Effector memory CD4-positive, alpha-beta T cell (primary cell): ENCODE measurements at regions not wholly inside any gene's neighbourhood (a gene's known extent, or its start where the extent isn't known, plus 50 kb on each side); places are given as distances from the start of the nearest gene placed in this dataset.

Experiments
- DNase-seq, 3 donors: peaks; one replicate each; pipeline ENCODE4 v3.0.0-alpha.2; 2020
- H3K27ac ChIP-seq: 2 replicates; pipeline ENCODE4 v1.7.0; 2013; ENCODE audit warnings: mild to moderate bottlenecking, low read length, moderate library complexity; ENCODE audit not compliant: insufficient read depth, poor library complexity, severe bottlenecking
- H3K27me3 ChIP-seq: replicated peaks from 2 replicates; pipeline ENCODE4 v1.7.0; 2013; ENCODE audit warnings: mild to moderate bottlenecking, low read length; ENCODE audit not compliant: insufficient read depth, control insufficient read depth, poor library complexity, severe bottlenecking
- H3K36me3 ChIP-seq: 2 replicates; pipeline ENCODE4 v1.7.0; 2013; ENCODE audit warnings: mild to moderate bottlenecking, low read length, moderate library complexity; ENCODE audit not compliant: control insufficient read depth, insufficient read depth
- H3K4me1 ChIP-seq: 2 replicates; pipeline ENCODE4 v1.7.0; 2013; ENCODE audit warnings: low read length, mild to moderate bottlenecking; ENCODE audit not compliant: control insufficient read depth, insufficient read depth, poor library complexity, severe bottlenecking
- H3K4me3 ChIP-seq: 2 replicates; pipeline ENCODE4 v1.7.0; 2013; ENCODE audit warnings: low read length, low read depth, mild to moderate bottlenecking; ENCODE audit not compliant: insufficient read depth, poor library complexity, severe bottlenecking
- H3K9me3 ChIP-seq: 2 replicates; pipeline ENCODE4 v1.7.0; 2013; ENCODE audit warnings: mild to moderate bottlenecking, low read length, moderate library complexity; ENCODE audit not compliant: control insufficient read depth

DNA sequence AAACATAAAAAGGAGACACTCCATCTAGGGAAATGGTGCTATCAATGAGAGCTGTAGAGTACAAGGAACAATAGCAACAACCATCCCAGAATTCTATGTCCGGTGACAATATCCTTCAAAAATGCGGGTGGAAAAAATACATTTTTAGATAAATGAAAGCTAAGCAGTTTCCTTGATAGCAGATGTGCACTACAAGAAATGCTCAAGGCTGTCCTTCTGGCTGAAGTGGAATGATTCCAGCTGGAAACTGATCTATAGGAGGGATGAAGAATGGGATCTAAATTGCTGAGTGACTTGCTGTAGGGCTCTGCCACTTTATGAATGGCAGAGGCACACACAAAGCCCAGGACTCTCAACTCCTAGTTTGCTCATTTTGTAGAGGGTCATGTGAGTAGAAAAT is 763.1 kb downstream of the C6orf118 start:
- H3K4me1 ChIP-seq, result no peaks in the 10 kb centered on the region
- no peak overlapping the region for H3K27ac ChIP-seq
- no peaks in the 10 kb centered on the region for H3K27me3 ChIP-seq
- no peak for DNase-seq
- no peaks in the 10 kb centered on the region for H3K9me3 ChIP-seq
- H3K4me3 ChIP-seq, result no peak overlapping the region
- no peaks in the 10 kb centered on the region for H3K36me3 ChIP-seq

DNA sequence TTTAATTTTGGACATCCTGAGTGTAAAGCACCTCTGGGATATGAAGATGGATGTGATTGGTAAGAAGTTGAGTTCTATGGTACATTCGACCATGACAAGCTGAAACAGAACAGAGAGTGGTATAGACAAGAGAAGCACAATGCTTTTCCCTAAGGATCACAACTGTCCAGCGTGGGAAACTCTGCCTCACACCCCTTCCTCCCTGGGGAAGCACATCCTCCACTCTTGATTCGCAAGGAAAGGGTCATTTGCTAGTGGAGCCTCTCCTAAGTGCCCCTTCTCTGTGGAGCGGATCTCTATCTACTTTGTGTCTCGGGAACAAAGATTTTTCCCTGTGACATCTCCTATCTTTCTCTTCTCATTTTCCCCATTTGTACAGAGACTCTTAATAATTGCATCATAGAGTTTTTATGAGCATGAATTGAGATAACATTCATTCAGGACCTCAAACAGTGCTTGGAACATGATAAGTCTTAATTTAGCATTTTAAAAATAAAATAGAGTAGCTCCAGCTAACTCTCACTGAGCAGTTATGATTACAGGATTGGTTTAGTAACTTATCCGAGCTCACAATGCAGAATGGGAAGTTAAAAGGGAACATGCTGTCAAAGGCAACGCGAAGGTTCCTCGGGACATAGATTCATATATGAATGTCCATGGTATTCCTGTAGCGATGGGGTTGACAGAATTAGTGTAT is 775.2 kb downstream of the C6orf118 start:
- no peak overlapping the region for H3K27ac ChIP-seq
- no peaks in the 10 kb centered on the region for H3K36me3 ChIP-seq
- H3K9me3 ChIP-seq, result no peaks in the 10 kb centered on the region
- no peak for DNase-seq
- no peak overlapping the region for H3K4me3 ChIP-seq
- no peaks in the 10 kb centered on the region for H3K4me1 ChIP-seq
- H3K27me3 ChIP-seq, result no peaks in the 10 kb centered on the region

DNA sequence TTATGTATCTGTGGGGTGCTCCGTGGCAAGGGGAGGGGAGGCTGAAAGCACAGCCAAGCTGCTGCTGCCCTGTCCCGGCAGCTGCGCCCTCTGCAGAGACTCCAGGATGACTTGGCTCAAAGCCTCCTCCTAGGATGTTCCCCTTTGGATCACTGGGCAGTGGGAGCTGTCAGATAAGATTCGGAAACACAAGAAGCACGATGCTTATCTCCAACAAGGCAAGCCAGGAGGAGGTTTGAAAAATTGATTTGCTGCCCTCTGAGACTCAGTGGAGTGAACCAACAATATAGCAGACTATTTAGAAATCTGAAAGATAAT is 776.4 kb downstream of the C6orf118 start:
- no peaks in the 10 kb centered on the region for H3K36me3 ChIP-seq
- H3K4me1 ChIP-seq, result no peaks in the 10 kb centered on the region
- H3K27ac ChIP-seq, result no peak overlapping the region
- H3K27me3 ChIP-seq, result no peaks in the 10 kb centered on the region
- no peak for DNase-seq
- no peak overlapping the region for H3K4me3 ChIP-seq
- no peaks in the 10 kb centered on the region for H3K9me3 ChIP-seq

GRCh38 chr6:164532198-164533044 is 777.0 kb downstream of the C6orf118 start:
- Histone ChIP-seq H3K27me3 (no peaks in the 10 kb centered on the region), H3K4me3 (no peak overlapping the region), H3K27ac (no peak overlapping the region), H3K9me3 (no peaks in the 10 kb centered on the region), H3K4me1 (no peaks in the 10 kb centered on the region), H3K36me3 (no peaks in the 10 kb centered on the region)
- no peak for DNase-seq

GRCh38 chr6:164531736-164532135 is 777.7 kb downstream of the C6orf118 start:
- DNase-seq, result no peak
- H3K9me3 ChIP-seq, result no peaks in the 10 kb centered on the region
- no peak overlapping the region for H3K27ac ChIP-seq
- no peaks in the 10 kb centered on the region for H3K4me1 ChIP-seq
- no peaks in the 10 kb centered on the region for H3K36me3 ChIP-seq
- H3K4me3 ChIP-seq, result no peak overlapping the region
- no peaks in the 10 kb centered on the region for H3K27me3 ChIP-seq

- Histone ChIP-seq H3K4me3 (no peak overlapping the region), H3K27ac (no peak overlapping the region)
- no peak for DNase-seq
Observed at GRCh38 chr6:164528539-164528938, 780.9 kb downstream of the C6orf118 start.

GRCh38 chr6:164523087-164523654 is 786.2 kb downstream of the C6orf118 start:
- no peaks in the 10 kb centered on the region for H3K4me1 ChIP-seq
- H3K4me3 ChIP-seq, result no peak overlapping the region
- no peaks in the 10 kb centered on the region for H3K27me3 ChIP-seq
- no peaks in the 10 kb centered on the region for H3K9me3 ChIP-seq
- H3K27ac ChIP-seq, result no peak overlapping the region
- no peaks in the 10 kb centered on the region for H3K36me3 ChIP-seq
- no peak for DNase-seq

More at GRCh38 chr6:164528539-164528938, 780.9 kb downstream of the C6orf118 start:
- Histone ChIP-seq H3K27me3 (no peaks in the 10 kb centered on the region), H3K36me3 (no peaks in the 10 kb centered on the region), H3K9me3 (no peaks in the 10 kb centered on the region), H3K4me1 (no peaks in the 10 kb centered on the region)

DNA sequence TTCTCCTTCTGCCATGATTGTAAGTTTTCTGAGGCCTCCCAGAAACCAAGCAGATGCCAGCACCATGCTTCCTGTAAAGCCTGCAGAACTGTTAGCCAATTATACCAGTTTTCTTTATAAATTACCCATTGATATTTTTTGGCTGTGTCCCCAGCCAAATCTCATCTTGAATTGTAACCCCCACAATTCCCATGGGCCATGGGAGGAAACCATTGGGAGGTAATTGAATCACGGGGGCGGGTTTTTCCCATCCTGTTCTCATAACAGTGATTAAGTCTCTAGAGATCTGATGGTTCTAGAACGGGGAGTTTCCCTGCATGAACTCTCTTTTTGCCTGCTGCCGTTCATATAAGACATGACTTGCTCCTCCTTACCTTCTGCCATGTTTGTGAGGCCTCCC is 788.5 kb downstream of the C6orf118 start:
- H3K27me3 ChIP-seq, result no peaks in the 10 kb centered on the region
- no peak overlapping the region for H3K27ac ChIP-seq
- no peaks in the 10 kb centered on the region for H3K9me3 ChIP-seq
- H3K36me3 ChIP-seq, result no peaks in the 10 kb centered on the region
- H3K4me3 ChIP-seq, result no peak overlapping the region
- H3K4me1 ChIP-seq, result no peaks in the 10 kb centered on the region
- DNase-seq, result no peak

DNA sequence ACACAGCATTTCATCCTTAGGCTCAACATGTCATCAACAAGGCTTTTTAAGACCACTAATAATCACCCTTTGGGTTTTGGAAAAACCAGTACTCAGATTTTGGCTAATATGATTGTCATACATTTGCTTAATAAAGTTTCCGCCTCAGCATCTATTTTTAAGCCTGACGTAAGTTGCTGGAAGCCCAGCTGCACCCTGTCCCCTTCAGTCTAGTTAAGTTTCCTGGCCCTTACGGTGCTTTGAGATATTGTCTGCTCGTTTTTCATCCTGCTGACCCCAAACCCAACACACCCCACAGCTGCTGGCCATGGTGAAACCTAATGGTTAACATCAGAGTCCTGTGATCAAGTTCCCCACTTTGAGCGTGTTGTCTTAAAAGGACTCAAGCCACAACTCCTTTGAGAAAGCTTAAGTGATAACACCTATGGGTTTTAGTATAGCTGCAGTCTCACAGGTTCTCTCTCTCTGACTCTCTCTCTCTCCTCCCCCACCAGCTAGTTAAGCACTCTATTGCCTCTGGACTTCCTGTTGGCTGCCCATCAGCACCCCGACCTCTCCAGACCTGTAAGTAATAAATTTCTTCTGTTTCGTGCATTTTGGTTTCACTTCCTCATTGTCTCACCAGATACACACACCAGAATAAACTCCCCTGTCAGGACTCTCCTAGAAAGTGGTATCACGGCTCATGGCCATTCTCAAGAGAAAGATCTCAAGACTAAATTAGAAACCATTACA is 802.0 kb downstream of the C6orf118 start:
- H3K4me3 ChIP-seq, result no peak overlapping the region
- no peaks in the 10 kb centered on the region for H3K36me3 ChIP-seq
- H3K4me1 ChIP-seq, result no peaks in the 10 kb centered on the region
- H3K27me3 ChIP-seq, result no peaks in the 10 kb centered on the region
- no peaks in the 10 kb centered on the region for H3K9me3 ChIP-seq
- no peak overlapping the region for H3K27ac ChIP-seq
- DNase-seq, result no peak
